ENCODE measurements at regions not wholly inside any gene's neighbourhood (a gene's known extent, or its start where the extent isn't known, plus 50 kb on each side); places are given as distances from the start of the nearest gene placed in this dataset.
A peak's percentile ranks its signal among the peaks of the same experiment; 100 is the strongest.

DNA sequence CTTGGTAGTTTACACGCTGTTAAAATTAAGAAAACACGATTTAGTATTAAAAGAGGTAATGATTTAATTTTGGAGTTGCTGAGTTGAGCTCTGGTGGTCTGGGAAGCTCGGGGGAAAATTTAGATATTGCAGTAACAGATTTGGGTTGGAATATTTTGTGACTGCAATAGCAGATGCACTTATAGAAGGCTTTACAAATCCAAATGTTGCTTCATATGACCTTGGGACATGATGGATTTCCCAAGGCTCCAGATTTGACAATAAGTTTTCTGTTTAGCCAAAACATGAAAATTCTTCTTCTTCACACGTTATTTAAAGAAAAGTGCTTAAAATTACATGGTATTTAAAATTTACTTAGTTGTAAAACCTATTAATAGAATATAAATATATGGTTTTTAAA, 302.0 kb downstream of the SPRY1 start:
- Histone ChIP-seq H3K4me1 (peaks cover 0 to 28% (median 0%) of the 10 kb centered on the region in 4 donors), H3K36me3 (no peaks in the 10 kb centered on the region), H3K27me3 (no peaks in the 10 kb centered on the region), H3K27ac (no peak overlapping the region), H3K9me3 (no peaks in the 10 kb centered on the region), H3K4me3 (no peak overlapping the region)
- 60 to 61% methylated on average over 4 of the region's 4 CpGs for WGBS, 2 donors
- no peak for TF ChIP-seq CTCF (IDR thresholded peaks at IDR 0.05)
- no peak for TF ChIP-seq POLR2A (IDR thresholded peaks at IDR 0.05)
- TF ChIP-seq EP300 (IDR thresholded peaks at IDR 0.05) = no peak
- DNase-seq (ENCODE audit: low spot score in 2 of 2) = no peak

DNA sequence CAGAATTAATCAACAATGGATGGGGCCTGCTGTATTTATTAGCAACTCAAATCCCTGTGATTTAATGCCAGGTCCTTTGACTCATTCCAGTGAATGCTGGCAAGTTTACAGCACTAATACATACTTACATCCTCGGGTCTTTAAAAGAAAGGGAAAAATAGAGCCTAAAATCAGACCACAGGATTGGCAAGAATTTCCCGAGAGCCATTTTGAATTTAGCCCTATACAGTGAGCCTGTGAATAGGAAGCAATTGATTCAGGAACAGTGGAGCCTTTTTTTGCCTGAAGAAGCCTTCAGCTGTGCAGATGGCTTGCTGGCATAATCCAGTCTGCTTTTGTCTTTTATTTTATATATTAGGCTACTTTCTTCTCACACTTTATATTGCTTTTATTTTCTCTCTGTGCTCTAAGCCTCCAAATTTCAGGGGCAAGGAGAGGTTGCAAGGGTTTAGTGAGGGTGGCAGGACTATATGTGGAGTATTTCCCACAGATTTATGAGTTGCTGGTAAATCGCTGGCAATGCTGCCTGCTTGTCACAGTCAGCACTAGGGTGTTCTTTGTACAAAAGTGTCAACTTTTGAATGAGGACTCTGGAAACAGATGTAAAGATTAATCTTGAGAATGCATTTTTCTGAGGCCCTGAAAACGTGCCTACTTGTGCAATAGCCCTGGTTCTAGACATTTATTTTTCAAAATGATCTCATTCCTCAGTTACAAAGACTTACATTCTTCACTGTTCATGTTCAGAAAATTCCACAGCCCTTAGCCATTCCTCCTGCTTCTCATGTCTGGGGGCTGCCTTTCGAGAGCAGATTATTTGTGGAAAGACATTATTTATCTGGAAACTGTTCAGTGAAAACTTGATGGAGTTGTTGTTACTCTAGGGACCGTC, 303.5 kb downstream of the SPRY1 start:
- 17 to 21% methylated on average over 6 of the region's 6 CpGs for whole genome bisulfite sequencing, 2 donors
- DNase-seq (ENCODE audit: low spot score in 2 of 2) = no peak

GRCh38 chr4:123701131-123701575, 304.6 kb downstream of the SPRY1 start:
- peak overlapping the region in 1 of 4 donors; percentile 85 for H3K27ac ChIP-seq
- no peaks in the 10 kb centered on the region for H3K9me3 ChIP-seq
- peaks cover 0 to 28% (median 0%) of the 10 kb centered on the region in 4 donors for H3K4me1 ChIP-seq
- H3K4me3 ChIP-seq = no peak overlapping the region
- H3K27me3 ChIP-seq = no peaks in the 10 kb centered on the region
- no peak for DNase-seq (ENCODE audit: low spot score in 2 of 2)
- H3K36me3 ChIP-seq = no peaks in the 10 kb centered on the region
- no peak for TF ChIP-seq CTCF (IDR thresholded peaks at IDR 0.05)
- no peak for TF ChIP-seq POLR2A (IDR thresholded peaks at IDR 0.05)
- no peak for TF ChIP-seq EP300 (IDR thresholded peaks at IDR 0.05)
- WGBS, 2 donors = 45 to 46% methylated on average over 1 of the region's 1 CpG

More for the DNA sequence above, 303.5 kb downstream of the SPRY1 start:
- Histone ChIP-seq H3K36me3 (no peaks in the 10 kb centered on the region), H3K27me3 (no peaks in the 10 kb centered on the region), H3K9me3 (no peaks in the 10 kb centered on the region), H3K4me1 (peaks cover 0 to 28% (median 0%) of the 10 kb centered on the region in 4 donors), H3K27ac (peak overlapping the region; percentile 34 to 85 (median 56)), H3K4me3 (peak overlapping the region in 2 of 4 donors; percentile 14 to 33)
- no peak for TF ChIP-seq CTCF (IDR thresholded peaks at IDR 0.05)
- TF ChIP-seq POLR2A (IDR thresholded peaks at IDR 0.05) = no peak
- TF ChIP-seq EP300 (IDR thresholded peaks at IDR 0.05) = no peak

- WGBS, 2 donors = 79 to 80% methylated on average over 6 of the region's 6 CpGs
- H3K4me1 ChIP-seq = peaks cover 0 to 9% (median 0%) of the 10 kb centered on the region in 4 donors
- H3K4me3 ChIP-seq = no peak overlapping the region
- no peak overlapping the region for H3K27ac ChIP-seq
- no peaks in the 10 kb centered on the region for H3K27me3 ChIP-seq
- H3K36me3 ChIP-seq = no peaks in the 10 kb centered on the region
- H3K9me3 ChIP-seq = peaks cover 0 to 17% (median 0%) of the 10 kb centered on the region in 4 donors
- no peak for DNase-seq (ENCODE audit: low spot score in 2 of 2)
- TF ChIP-seq CTCF (IDR thresholded peaks at IDR 0.05) (no peak), POLR2A (IDR thresholded peaks at IDR 0.05) (no peak), EP300 (IDR thresholded peaks at IDR 0.05) (no peak)
These were observed 308.8 kb downstream of the SPRY1 start for GRCh38 chr4:123705419-123705818.

GRCh38 chr4:123706973-123707372, 310.4 kb downstream of the SPRY1 start:
- H3K36me3 ChIP-seq = no peaks in the 10 kb centered on the region
- TF ChIP-seq CTCF (IDR thresholded peaks at IDR 0.05) (no peak), POLR2A (IDR thresholded peaks at IDR 0.05) (no peak), EP300 (IDR thresholded peaks at IDR 0.05) (no peak)
- H3K9me3 ChIP-seq = peaks cover 0 to 17% (median 0%) of the 10 kb centered on the region in 4 donors
- no peak overlapping the region for H3K27ac ChIP-seq
- H3K4me1 ChIP-seq = no peaks in the 10 kb centered on the region
- WGBS, 2 donors = 47 to 54% methylated on average over 1 of the region's 1 CpG
- H3K4me3 ChIP-seq = no peak overlapping the region
- no peak for DNase-seq (ENCODE audit: low spot score in 2 of 2)
- no peaks in the 10 kb centered on the region for H3K27me3 ChIP-seq
